ENCODE measurements at regions not wholly inside any gene's neighbourhood (a gene's known extent, or its start where the extent isn't known, plus 50 kb on each side); places are given as distances from the start of the nearest gene placed in this dataset.
"Not testable (repeated sequence)": the region's sequence is repeated elsewhere in the genome, so short reads cannot be mapped to it uniquely, and the experiment has no call there.

DNA sequence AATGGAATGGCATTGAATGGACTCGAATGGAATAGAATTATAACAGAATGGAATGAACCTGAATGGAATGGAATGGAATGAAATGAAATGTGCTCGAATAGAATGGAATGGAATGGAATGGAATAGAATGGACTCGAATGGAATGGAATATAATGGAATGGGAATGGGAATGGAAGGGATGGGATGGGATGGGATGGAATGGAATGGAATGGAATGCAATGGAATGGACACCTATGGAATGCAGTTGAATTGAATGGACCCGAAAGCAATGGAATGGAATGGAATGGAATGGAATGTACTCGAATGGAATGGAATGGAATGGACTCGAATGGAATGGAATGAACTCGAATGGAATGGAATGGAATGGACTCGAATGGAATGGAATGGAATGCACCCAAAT lies 98.1 kb upstream of the FBXO28 start:
- TF ChIP-seq, protein P1, sequence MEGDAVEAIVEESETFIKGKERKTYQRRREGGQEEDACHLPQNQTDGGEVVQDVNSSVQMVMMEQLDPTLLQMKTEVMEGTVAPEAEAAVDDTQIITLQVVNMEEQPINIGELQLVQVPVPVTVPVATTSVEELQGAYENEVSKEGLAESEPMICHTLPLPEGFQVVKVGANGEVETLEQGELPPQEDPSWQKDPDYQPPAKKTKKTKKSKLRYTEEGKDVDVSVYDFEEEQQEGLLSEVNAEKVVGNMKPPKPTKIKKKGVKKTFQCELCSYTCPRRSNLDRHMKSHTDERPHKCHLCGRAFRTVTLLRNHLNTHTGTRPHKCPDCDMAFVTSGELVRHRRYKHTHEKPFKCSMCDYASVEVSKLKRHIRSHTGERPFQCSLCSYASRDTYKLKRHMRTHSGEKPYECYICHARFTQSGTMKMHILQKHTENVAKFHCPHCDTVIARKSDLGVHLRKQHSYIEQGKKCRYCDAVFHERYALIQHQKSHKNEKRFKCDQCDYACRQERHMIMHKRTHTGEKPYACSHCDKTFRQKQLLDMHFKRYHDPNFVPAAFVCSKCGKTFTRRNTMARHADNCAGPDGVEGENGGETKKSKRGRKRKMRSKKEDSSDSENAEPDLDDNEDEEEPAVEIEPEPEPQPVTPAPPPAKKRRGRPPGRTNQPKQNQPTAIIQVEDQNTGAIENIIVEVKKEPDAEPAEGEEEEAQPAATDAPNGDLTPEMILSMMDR (IDR thresholded peaks at IDR 0.05), result not testable (repeated sequence)
- TF ChIP-seq POLR2A (IDR thresholded peaks at IDR 0.05), result not testable (repeated sequence)

Measured in lower leg skin (tissue), 3 donors.